ENCODE measurements at regions not wholly inside any gene's neighbourhood (a gene's known extent, or its start where the extent isn't known, plus 50 kb on each side); places are given as distances from the start of the nearest gene placed in this dataset.

- TF ChIP-seq CTCF (IDR thresholded peaks at IDR 0.05) (no peak), POLR2A (IDR thresholded peaks at IDR 0.05) (no peak)
Observed at GRCh38 chr9:27663526-27663925, 90.2 kb upstream of the C9orf72 start.
